NCI-H1105 (cell line): ENCODE measurements at regions not wholly inside any gene's neighbourhood (a gene's known extent, or its start where the extent isn't known, plus 50 kb on each side); places are given as distances from the start of the nearest gene placed in this dataset.

ENCODE experiments used
- DNase-seq: peaks from one replicate; lab custom pipeline; 2025; lab: John Stamatoyannopoulos, UW

DNA sequence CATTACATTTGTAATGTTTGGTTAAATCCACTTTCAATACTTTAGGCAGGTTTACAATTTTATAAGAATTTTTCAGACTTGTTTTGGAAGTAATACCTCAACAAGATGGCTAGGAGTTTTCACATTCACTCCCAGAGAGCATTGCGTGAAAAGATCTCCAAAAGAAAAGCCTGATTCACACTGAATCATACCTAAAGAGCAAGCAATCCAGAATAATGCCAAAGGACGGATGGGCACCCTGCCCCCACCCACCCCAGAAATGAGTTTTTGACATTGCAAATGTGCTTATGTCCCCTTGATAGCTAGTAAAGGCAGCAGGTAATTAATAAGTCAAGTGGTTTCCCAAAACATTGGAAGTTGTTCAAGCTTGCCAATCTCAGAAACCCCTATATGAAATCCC is 557.7 kb upstream of the TENM3 start:
- no peak for DNase-seq

DNA sequence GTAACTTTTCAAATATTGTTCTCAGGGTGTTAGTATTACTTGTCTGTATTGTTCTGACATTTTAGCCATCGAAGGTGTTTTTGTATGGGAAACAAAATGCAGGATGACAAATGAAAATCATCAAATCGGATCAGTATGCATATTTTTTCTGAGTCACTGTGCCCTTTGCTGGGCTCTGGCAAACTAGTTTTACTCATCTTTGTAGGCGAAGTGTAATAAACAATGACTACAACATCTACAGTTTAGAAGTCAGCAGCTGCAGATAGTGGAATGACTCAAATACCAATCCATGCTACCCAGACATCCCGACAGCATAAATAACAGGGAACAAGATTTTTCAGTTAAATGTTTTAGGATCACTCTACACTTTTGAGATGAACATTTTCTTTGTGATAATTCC is 557.3 kb upstream of the TENM3 start:
- DNase-seq: no peak

DNA sequence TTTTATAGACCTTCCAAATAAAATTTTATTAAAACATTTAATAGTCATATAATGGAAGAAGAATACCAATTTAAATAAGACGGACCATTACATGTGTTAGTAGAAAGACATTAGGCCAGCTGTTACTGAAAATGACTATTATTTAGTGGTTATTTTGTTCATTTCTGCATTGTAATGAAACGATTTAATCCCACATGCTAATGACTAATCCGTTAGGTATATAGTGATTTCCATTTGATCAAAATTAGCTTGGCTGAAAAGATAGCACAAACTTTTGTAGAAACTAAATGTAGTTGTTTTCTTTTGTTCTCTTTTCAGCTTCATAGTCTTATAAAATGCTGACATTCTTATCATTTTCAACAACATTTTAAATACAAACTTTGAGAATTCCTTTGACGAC is 556.1 kb upstream of the TENM3 start:
- DNase-seq: no peak

DNA sequence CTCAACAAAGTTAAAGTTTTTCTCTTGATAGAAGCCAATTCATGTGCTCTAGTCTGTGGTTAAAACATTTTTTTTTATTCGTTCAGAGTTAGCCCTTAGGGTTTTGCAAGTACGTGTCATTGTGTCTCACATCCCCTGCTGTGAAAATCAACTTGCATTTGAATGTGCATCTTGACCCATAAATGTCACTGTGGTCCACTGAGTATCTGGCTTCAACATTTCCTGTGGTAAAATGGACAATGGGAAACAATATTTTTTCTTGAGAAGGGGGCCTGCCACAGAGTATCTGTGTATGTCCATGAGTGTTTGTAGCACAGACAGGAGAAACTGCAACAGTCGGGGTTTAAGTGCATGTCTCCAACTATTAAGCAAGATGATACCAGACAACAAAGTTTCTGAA is 554.8 kb upstream of the TENM3 start:
- no peak for DNase-seq

DNA sequence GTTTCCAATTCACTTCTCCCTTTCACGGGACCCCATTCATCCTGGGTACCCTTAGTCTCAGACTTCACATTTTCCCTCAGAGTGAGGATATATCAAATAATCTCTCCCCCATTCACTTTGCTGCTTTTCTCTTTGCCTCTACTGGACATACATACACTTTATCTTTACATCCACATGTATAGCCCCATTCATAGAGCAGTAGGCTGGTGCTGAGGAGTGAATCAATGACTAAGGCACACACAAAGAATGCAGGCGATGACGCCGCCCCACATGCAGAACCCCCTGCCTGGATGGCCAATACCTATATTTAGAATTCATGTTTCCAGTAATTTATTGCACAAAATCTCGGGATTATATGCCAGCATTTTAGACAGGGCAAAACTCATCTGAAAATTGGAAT is 554.3 kb upstream of the TENM3 start:
- no peak for DNase-seq

DNA sequence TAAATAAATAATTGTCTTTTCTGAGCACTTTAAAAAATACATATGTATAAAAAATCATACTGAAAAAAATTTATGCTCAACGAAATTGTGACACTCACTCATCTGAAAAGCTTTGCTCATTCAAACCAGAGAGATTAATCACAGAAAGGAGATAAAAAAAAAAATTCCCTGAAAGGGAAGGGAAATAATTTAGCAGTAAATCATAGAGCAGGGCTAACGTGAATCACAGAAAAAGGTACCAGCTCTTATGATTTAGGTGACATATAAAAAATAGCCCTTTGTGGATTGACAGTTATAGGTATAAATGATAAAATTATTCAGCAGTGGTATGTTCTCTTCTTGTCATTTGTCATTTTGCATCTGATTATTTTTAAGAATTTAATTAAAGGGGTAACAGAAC is 552.7 kb upstream of the TENM3 start:
- no peak for DNase-seq

DNA sequence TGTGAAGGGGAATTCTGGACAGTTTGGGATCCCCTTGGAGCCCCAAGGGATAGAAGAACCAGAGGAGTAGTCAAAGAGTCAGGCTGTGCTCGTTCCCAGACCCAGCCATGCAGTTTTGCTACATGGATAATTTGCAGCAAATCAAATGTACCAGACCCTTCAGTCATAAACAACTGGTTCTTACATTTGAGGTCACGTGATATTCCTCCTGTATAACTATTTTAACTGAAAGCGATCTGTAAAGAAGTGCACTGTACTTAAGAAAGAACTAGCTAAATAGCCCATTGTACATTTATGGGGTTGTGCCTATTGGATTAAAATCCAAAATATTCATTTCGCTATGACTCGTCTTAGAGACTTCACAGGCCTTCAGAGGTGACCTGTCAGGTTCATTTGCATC is 550.2 kb upstream of the TENM3 start:
- DNase-seq: no peak

DNA sequence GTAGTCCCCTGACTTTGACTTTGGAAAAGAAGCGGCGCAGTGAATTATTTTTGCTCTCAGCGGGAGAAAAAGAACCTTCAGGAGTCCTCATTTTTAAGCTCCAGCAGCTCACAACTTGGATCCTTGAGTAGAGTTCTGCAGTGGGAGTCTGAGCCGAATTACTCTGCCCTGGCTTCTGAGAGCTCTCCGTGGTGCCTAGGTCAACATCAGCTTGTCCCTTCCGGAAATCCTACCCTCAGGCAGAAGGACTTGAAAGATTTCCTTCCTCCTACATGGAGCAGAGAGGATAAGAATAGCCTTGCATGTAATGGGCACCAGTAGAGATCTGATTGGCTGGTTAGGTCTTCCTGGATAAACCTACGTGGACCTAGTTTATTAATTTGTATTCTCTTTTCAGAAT is 549.7 kb upstream of the TENM3 start:
- no peak for DNase-seq

DNA sequence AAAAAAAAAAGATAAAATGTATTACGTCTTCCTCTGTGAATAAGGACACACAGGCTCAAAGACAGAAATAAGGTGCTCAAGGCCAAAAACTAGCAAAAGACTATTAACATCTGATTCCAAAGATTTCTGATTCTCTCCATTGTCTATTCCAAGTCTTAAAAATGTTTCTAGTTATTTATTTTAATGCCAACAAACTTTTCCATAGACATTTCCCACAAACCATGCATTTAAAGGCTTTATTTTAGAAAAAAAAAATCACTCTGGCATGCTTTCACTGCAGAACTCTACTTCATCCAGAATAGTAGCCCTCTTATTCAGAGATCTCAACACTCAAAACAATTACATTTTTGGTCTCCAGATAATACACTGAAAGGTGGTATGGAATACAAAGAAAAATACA is 545.0 kb upstream of the TENM3 start:
- no peak for DNase-seq

DNA sequence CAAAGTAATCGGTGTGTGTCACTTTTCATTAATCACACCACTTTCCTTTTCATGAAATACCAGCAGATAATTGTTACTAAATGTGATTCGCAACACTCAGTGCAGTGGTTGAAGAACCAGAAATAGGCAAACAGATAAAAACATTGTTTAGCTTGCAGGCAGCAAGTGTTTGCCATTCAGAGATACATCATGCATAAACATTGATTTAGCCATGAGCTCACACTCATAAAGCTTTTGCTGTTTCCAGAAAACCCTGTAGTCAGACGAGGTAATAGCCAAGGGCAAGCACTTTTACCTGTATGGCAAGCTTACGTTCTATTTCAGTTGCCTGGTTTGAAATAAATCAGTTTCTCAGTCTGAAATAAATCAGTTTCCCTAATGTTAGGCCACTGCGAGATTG is 542.0 kb upstream of the TENM3 start:
- no peak for DNase-seq

DNA sequence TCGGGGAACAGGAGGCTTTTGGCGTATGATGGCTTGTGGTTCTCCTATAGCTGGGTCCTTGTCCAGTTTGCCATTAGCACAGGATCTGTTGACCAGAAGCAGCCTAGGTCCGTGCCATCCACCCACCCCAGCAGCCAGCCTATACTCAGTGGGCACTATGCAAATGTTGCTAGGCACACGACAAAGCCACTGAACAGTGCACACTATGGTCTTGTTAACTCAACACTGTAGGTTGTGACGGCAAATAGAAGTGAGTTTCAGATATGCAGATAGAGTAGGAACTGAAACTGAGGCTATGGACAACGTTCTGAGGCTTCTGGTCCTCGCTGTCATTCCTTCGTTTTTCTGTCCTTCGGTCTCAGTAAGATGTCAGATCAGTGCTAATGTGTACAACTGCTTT is 541.3 kb upstream of the TENM3 start:
- no peak for DNase-seq

DNA sequence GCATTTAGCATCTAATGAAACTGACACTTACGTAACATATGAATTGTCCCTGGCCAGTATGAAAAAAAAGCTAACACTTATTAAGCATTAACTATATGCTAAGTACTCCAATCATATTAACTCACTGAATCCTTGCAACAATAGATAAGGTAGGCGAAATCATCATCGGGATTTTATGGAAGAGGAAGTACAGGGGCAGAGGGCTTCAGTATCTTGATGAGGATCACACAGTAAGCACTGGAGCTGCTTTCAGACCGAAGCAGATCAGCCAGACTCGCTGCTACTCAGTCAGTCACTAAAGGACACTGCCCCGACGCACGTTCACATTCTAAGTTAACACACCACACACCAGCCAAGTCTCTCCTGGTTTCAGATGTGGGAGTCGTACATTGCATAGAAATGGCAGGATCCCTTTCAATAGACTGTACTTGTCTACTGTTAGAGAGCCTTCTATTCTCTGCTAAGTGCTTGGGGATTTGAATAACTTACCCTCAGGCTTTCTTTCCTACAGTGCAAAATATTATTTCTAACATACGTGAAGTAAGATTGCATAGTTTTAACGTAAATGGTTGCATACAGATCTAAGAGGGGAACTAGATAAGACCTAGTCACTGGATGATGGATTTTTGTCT is 540.2 kb upstream of the TENM3 start:
- DNase-seq: no peak

DNA sequence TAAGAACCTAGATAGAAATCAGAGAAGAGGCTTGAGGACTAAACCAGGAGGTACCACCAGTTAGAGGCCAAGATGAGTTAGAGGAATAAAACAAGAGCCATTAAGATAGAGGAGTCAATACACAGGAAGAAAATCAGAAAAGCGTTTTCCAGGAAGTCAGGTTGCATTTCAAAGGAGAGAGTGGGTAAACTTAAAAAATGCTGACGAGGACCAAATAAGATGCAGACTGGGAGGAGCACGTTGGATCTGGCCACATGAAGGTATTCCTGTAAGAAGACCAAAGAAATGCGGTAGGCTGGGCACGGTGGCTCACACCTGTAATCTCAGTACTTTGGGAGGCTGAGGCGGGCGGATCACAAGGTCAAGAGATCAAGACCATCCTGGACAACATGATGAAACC is 533.1 kb upstream of the TENM3 start:
- no peak for DNase-seq

DNA sequence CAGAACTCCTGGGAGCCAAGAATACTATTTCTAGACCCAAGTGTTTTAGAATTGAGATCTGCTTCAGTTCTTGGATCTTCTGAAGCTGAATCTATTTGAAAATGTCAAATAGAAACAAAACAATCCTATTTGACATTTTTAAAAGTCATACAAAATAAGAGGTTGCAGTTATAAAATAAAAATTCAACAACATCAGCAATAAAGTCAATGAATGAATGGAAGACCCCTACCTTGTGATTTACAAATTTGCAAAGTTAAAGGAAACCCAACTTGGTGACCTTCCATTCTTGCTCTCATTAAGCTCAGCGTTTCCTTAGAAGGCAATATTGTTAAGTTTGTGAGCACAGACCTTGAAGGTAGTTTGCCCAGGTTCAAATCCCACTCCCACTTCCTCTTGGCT is 531.8 kb upstream of the TENM3 start:
- no peak for DNase-seq

DNA sequence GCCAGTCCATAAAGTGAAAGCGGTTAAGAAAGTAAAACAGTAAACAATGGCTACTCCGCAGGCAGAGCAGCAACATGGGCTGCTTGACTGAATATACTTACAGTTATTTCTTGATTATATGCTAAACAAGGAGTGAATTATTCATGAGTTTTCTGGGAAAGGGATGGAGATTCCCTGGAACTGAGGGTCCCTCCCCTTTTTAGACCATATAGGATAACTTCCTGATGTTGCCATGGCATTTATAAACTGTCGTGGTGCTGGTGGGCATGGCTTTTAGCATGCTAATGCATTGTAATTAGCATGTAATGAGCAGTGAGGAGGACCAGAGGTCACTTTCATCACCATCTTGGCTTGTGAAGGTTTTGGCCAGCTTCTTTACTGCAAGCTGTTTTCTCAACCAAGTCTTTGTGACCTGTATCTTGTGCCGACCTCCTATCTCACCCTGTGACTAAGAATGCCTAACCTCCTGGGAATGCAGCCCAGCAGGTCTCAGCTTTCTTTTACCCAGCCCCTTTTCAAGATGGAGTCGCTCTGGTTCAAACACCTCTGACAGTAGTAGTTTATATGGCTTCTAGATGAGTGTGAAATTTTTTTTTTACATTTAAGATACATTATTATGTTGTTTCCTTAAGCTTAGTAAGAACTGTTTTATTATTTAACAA is 514.8 kb upstream of the TENM3 start:
- no peak for DNase-seq

DNA sequence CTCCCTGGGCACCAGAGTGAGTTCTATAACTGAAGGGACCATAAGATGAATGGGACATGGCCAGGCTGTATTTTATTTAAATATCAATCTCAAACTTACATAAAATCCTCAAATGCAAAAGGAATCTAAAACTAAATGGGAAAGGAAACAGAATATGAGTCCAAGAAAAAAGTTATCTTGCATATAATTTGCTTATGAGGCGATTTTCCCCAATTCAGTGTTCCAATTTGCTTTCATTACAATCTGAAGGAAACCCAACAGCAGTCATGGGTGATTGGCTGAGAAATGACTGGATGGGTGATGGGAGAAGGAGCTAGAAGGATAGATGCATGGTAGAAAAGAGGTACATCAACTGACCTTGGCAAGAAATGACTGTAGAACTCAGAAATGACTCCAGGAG is 511.3 kb upstream of the TENM3 start:
- DNase-seq: no peak

DNA sequence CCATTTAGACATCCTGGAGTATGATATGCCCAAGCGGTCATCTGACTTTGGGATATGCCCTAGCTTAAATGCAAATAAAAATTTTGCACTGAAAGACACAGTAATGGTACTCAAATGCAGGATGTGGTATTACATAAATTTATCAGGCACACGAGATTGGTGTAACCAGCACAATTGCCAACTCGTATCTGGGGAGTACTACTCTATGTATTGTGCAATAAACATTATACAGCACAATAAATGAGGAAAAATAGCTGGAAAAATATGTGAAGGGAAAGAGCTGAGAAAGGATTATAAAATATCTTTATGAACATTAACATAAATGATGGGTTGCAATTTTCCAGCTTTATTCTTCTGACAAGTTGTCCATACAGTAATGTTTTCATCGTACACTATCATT is 505.5 kb upstream of the TENM3 start:
- DNase-seq: no peak

DNA sequence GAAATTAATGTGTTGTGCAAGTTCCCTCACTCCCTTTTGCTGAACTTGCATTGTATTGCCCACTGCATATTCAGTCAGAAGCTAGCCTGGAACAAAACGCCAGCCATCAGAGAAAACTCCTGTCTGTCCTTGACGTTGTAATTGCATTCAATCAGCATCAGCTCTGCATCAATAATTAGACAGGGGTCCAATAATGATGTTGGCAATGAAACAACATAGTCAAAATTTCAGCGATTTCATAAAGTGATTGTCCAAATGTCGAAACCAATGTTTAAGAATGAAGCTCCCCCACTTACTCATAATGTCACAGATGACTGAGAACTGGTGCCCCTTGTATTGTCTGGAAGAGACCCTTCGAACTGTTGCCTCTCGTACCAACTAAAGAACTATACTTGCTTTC is 504.2 kb upstream of the TENM3 start:
- DNase-seq: no peak

DNA sequence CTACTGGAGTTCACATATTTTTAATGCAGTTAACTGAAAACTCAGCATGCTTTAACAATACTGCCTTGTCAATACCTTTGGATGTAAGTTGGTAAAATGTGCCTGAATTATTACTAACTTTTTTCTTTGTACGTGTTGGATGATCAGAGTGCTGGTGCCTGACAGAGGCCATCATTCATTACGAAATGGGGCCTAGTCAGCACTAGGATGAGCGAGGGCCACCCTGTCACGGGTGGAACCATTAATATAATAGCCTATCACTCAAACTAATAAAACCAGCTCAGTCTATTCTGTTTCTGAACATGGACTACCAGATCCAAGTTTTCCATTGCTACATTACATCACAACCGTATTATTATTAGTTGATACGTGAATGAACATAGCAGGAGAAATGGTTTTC is 501.7 kb upstream of the TENM3 start:
- DNase-seq: no peak

DNA sequence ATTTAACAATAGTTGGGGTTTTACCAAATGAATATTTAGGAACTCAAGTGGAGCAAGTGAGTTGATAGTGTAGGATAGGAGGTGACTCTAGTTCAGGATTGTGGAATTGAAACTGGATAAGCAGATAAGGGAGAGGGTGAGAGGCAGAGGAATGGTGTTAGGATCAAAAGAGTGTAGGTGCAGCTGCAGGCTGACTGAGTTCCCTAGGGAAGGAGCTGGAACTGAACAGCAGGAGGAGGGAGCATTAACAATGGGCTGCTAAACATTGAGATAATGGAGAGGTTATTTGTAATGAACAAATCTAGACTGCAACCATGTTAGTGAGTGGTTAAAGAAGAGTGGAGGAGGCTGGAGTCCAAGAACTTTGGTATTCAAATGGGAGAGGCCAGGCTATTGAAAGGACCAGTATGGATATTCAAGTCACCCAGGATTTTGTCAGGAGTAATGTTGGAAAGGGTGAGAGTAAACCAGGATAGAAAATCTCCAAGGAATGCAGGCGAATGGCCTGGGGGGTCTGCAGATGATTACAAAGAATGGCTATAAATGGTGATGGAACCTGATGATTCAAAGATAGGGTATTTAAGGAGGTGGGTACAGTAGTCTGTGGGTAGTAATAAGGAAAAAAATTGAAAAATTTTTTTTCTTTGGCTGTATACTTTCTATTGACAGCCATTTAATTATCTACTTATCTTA is 497.1 kb upstream of the TENM3 start:
- DNase-seq: no peak

DNA sequence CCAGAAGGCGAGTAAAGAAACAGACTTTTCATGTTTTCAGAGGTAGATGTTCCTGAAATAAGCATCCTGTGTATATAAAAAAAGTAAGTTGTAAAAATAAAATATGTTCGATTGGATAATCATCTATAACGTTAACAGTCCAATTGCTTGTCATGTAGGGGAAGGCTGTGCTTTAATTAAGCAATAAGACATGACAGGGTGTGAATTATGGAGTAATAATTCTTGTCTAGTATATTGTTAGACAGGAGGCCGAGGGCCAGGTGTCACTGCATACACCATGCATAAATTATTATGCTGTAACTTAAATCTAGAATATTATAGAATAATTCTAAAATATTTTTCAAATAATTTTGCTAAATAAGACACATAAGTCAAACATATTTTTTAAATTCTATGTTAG is 494.6 kb upstream of the TENM3 start:
- no peak for DNase-seq

DNA sequence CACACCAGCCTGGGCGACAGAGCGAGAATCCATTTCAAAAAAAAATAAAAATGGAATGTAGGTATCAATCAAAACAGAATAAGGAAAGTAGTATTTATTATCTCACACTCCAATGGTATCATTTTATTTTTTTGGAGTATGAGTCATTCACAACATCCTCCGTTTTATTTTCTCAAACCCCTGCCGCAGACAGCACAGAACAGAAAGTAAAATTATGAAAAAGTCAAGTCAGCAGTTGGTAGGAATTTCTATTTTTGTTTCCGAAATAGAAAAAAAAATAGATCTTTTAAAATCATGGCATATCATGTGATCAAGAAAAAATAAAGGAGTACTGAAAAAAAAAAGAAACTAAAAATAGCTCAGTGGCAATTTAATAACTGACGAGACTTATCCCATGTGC is 490.7 kb upstream of the TENM3 start:
- DNase-seq: no peak

DNA sequence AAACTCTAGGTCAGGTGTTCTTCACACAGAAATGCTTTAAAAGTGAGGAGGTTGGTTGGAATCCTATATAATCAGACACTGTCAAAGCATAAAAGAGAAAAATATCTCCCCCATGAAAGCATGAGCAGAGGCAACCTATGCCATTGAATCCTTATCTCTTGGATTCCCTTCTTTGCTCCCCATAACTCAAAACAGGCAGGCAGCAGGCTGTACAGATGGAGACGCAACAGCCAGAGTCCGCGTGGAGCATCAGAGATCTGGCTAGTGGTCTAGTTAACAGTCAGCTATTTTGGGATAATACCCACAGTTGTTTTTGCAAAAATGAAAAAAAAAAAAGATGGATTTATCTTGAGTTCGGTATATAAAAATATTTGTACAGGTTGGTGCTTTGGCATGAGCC is 490.0 kb upstream of the TENM3 start:
- no peak for DNase-seq

DNA sequence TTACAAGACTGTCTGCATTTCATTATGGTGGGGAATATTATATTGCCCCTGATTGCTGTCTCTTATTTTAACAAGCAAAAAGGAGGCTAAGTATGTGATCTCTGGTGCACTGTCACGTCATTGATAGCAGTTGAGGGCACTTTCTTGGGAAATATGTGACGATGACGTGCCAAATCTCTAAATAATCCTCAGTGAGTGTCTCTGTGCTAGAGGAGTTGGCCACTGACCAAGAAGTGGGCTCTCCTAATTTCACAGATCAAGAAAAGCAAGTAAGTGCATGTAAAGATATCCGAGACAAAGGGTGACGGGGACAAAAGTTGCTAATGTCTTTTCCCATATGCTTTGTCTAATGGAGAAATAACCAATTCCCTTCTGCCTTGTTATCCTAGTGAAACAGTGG is 487.4 kb upstream of the TENM3 start:
- no peak for DNase-seq
